Natural killer cell (primary cell): ENCODE measurements at regions not wholly inside any gene's neighbourhood (a gene's known extent, or its start where the extent isn't known, plus 50 kb on each side); places are given as distances from the start of the nearest gene placed in this dataset.
"Not testable (repeated sequence)": the region's sequence is repeated elsewhere in the genome, so short reads cannot be mapped to it uniquely, and the experiment has no call there.

Experiments used
- ATAC-seq, 3 donors: fragments of 150-1000 bp in 2 of 3; fragments of 200-7000 bp in 1 of 3; cut with Tn5 transposase; 1 replicate in 1 of 3; 2 replicates in 2 of 3; pipeline ENCODE4 v1.10.0; 2021; ENCODE audit warnings: mild to moderate bottlenecking in 2 of 3, moderate library complexity in 2 of 3
- DNase-seq, 2 donors: peaks; one replicate each; pipeline versions ENCODE4 v3.0.0 to v3.0.0-alpha.2; 2013 to 2021; ENCODE audit warnings: mixed read lengths in 1 of 2
- H3K27ac ChIP-seq: one replicate; pipeline ENCODE4 v1.5.1; 2013; ENCODE audit warnings: mild to moderate bottlenecking, low read length
- H3K27me3 ChIP-seq: one replicate; pipeline ENCODE4 v1.6.1; 2013; ENCODE audit warnings: low read length; ENCODE audit not compliant: control insufficient read depth, insufficient read depth
- H3K36me3 ChIP-seq: one replicate; pipeline ENCODE4 v1.6.1; 2013; ENCODE audit warnings: low read length; ENCODE audit not compliant: control insufficient read depth, insufficient read depth
- H3K4me1 ChIP-seq: one replicate; pipeline ENCODE4 v1.6.1; 2013; ENCODE audit warnings: low read length; ENCODE audit not compliant: control insufficient read depth, insufficient read depth
- H3K4me3 ChIP-seq: one replicate; pipeline ENCODE4 v1.5.1; 2013; ENCODE audit warnings: low read length
- H3K9me3 ChIP-seq: one replicate; pipeline ENCODE4 v1.6.1; 2013; ENCODE audit warnings: low read length; ENCODE audit not compliant: control insufficient read depth, insufficient read depth
- H3K27ac Mint-ChIP-seq, 2 donors: one replicate each; pipeline ENCODE4 v1.8.0; 2022; ENCODE audit warnings: mild to moderate bottlenecking in 2 of 2, mixed read lengths in 2 of 2, moderate library complexity in 1 of 2
- H3K27me3 Mint-ChIP-seq, 2 donors: one replicate each; pipeline ENCODE4 v1.8.0; 2022; ENCODE audit warnings: low read depth in 2 of 2, mixed read lengths in 2 of 2
- H3K36me3 Mint-ChIP-seq: one replicate; pipeline ENCODE4 v1.8.0; 2022; ENCODE audit warnings: mixed read lengths
- H3K4me1 Mint-ChIP-seq, 2 donors: one replicate each; pipeline ENCODE4 v1.8.0; 2022; ENCODE audit warnings: mixed read lengths in 2 of 2
- H3K4me3 Mint-ChIP-seq: one replicate; pipeline ENCODE4 v1.8.0; 2022; ENCODE audit warnings: mild to moderate bottlenecking, moderate library complexity, mixed read lengths
- H3K9me3 Mint-ChIP-seq, 2 donors: one replicate each; pipeline ENCODE4 v1.8.0; 2022; ENCODE audit warnings: mixed read lengths in 2 of 2
- CTCF ChIP-seq: fragments of 200-600 bp; IDR thresholded peaks from one replicate; pipeline ENCODE4 v1.8.0; 2022; ENCODE audit warnings: antibody characterized with exemption
- WGBS: methylation state at CpG from one replicate; pipeline ENCODE4 v1.1.7; 2013; ENCODE audit warnings: missing lambda C conversion rate; ENCODE audit not compliant: insufficient coverage; 5-methylcytosine and 5-hydroxymethylcytosine counted together
- intact Hi-C: fragments of 100-400 bp; cut with micrococcal nuclease; formaldehyde crosslinking; loops from one replicate; pipeline ENCODE4 v1.14.2; 2022

- Histone ChIP-seq H3K27me3 (no peaks in the 10 kb centered on the region), H3K4me1 (no peaks in the 10 kb centered on the region), H3K36me3 (no peaks in the 10 kb centered on the region), H3K27ac (no peak overlapping the region), H3K4me3 (no peak overlapping the region), H3K9me3 (no peaks in the 10 kb centered on the region)
- Mint-ChIP-seq H3K27me3 (no peaks in the 10 kb centered on the region), H3K27ac (no peak overlapping the region), H3K4me3 (no peak overlapping the region), H3K4me1 (no peaks in the 10 kb centered on the region), H3K36me3 (no peaks in the 10 kb centered on the region), H3K9me3 (no peaks in the 10 kb centered on the region)
- TF ChIP-seq CTCF = no peak
- DNase-seq (no peak), ATAC-seq (no peak)
- intact Hi-C loops = no loop called here
- WGBS = 87% methylated on average over 1 of the region's 1 CpG
These were observed 350.3 kb upstream of the RPS23 start for GRCh38 chr5:82628364-82628910.

- intact Hi-C loops, H3K4me1 ChIP-seq, H3K9me3 ChIP-seq, H3K4me1 Mint-ChIP-seq, H3K36me3 ChIP-seq, H3K27ac Mint-ChIP-seq, ATAC-seq, H3K4me3 Mint-ChIP-seq, H3K27ac ChIP-seq, H3K27me3 Mint-ChIP-seq, DNase-seq, H3K9me3 Mint-ChIP-seq, H3K27me3 ChIP-seq, H3K4me3 ChIP-seq, H3K36me3 Mint-ChIP-seq: not testable (repeated sequence)
- 75% methylated on average over 4 of the region's 4 CpGs for WGBS
These were observed 348.9 kb upstream of the RPS23 start for GRCh38 chr5:82626905-82627591.

GRCh38 chr5:82626012-82626411, 347.9 kb upstream of the RPS23 start:
- H3K4me3 ChIP-seq, H3K27me3 ChIP-seq, H3K4me1 Mint-ChIP-seq, H3K36me3 Mint-ChIP-seq, H3K9me3 ChIP-seq, DNase-seq, H3K27ac Mint-ChIP-seq, H3K27me3 Mint-ChIP-seq, H3K9me3 Mint-ChIP-seq, H3K36me3 ChIP-seq, H3K4me1 ChIP-seq, ATAC-seq, H3K4me3 Mint-ChIP-seq, H3K27ac ChIP-seq, intact Hi-C loops: not testable (repeated sequence)
- 92% methylated on average over 1 of the region's 1 CpG for WGBS

- H3K27me3 Mint-ChIP-seq = peaks cover 0 to 9% of the 10 kb centered on the region in 2 donors
- WGBS = no CpG with 5 or more reads among the region's 1 CpG
- Histone ChIP-seq H3K27ac (no peak overlapping the region), H3K36me3 (no peaks in the 10 kb centered on the region), H3K4me3 (no peak overlapping the region), H3K4me1 (peaks cover 3% of the 10 kb centered on the region), H3K27me3 (no peaks in the 10 kb centered on the region), H3K9me3 (no peaks in the 10 kb centered on the region)
- ATAC-seq (no peak), DNase-seq (no peak)
- peaks cover 8 to 17% of the 10 kb centered on the region in 2 donors for H3K4me1 Mint-ChIP-seq
- H3K27ac Mint-ChIP-seq = no peak overlapping the region
- TF ChIP-seq CTCF = no peak
- no peaks in the 10 kb centered on the region for H3K9me3 Mint-ChIP-seq
- intact Hi-C loops = no loop called here
- no peak overlapping the region for H3K4me3 Mint-ChIP-seq
- H3K36me3 Mint-ChIP-seq = no peaks in the 10 kb centered on the region
These were observed 345.9 kb upstream of the RPS23 start for GRCh38 chr5:82624062-82624461.
